Thyroid gland (tissue), 4 donors: ENCODE measurements at regions not wholly inside any gene's neighbourhood (a gene's known extent, or its start where the extent isn't known, plus 50 kb on each side); places are given as distances from the start of the nearest gene placed in this dataset.
"Not testable (repeated sequence)": the region's sequence is repeated elsewhere in the genome, so short reads cannot be mapped to it uniquely, and the experiment has no call there.

Experiments used
- DNase-seq, 2 donors: peaks; one replicate each; pipeline ENCODE4 v3.0.0-alpha.2; 2019
- H3K27ac ChIP-seq, 3 donors: fragments of 200-600 bp; sonication (generic); 1 replicate in 2 of 3; 2 replicates in 1 of 3; pipeline ENCODE4 v1.5.1; 2016 to 2019; ENCODE audit warnings: mild to moderate bottlenecking in 1 of 3, moderate library complexity in 1 of 3
- H3K27me3 ChIP-seq: fragments of 200-600 bp; sonication (generic); one replicate; pipeline ENCODE4 v1.5.1; 2019
- H3K36me3 ChIP-seq, 2 donors: fragments of 200-600 bp; sonication (generic); one replicate each; pipeline ENCODE4 v1.5.1; 2016 to 2019
- H3K4me1 ChIP-seq, 2 donors: fragments of 200-600 bp; sonication (generic); one replicate each; pipeline ENCODE4 v1.5.1; 2017 to 2019
- H3K4me3 ChIP-seq, 3 donors: fragments of 200-600 bp; sonication (generic); replicated peaks in 1 of 3; 1 replicate in 2 of 3; 2 replicates in 1 of 3; pipeline ENCODE4 v1.5.1; 2016; ENCODE audit warnings: mild to moderate bottlenecking in 1 of 3
- H3K9me3 ChIP-seq: fragments of 200-600 bp; sonication (generic); one replicate; pipeline ENCODE4 v1.5.1; 2017
- WGBS, 2 donors: methylation state at CpG; one replicate each; pipeline ENCODE4 v1.1.5; 2017; 5-methylcytosine and 5-hydroxymethylcytosine counted together
- intact Hi-C: fragments of 100-400 bp; cut with DNase I; formaldehyde crosslinking; loops from one replicate; pipeline ENCODE4 v1.15.1; 2023

GRCh38 chr1:120299433-120300057 lies 115.3 kb upstream of the NBPF8 start:
- DNase-seq, H3K4me3 ChIP-seq, H3K27me3 ChIP-seq, H3K27ac ChIP-seq, H3K36me3 ChIP-seq, intact Hi-C loops, H3K9me3 ChIP-seq, H3K4me1 ChIP-seq: not testable (repeated sequence)
- WGBS, 2 donors = no CpG with 5 or more reads among the region's 4 CpGs

DNA sequence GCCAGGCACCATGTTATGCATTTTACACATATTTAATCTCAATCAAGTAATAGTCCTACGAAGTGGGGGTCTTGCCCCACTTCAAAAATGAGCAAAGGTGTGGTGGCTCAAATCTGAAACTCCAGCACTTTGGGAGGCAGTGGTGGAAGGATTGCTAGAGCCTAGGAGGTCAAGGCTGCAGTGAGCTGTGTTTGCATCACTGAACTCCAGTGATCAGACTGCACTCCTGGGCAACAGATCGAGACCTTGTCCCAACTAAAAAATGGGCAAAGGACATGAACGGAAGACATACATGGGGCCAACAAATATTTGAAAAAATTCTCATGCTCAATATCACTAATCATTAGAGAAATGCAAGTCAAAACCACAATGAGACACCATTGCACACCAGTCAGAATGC lies 116.3 kb upstream of the NBPF8 start:
- H3K27me3 ChIP-seq, H3K4me3 ChIP-seq, intact Hi-C loops, H3K4me1 ChIP-seq, H3K36me3 ChIP-seq, DNase-seq, H3K9me3 ChIP-seq, H3K27ac ChIP-seq: not testable (repeated sequence)
- no CpG with 5 or more reads among the region's 3 CpGs for WGBS, 2 donors

GRCh38 chr1:120297345-120297953 lies 117.4 kb upstream of the NBPF8 start:
- DNase-seq, H3K27me3 ChIP-seq, H3K4me3 ChIP-seq, intact Hi-C loops, H3K9me3 ChIP-seq, H3K4me1 ChIP-seq, H3K36me3 ChIP-seq, H3K27ac ChIP-seq: not testable (repeated sequence)
- WGBS, 2 donors = no CpG with 5 or more reads among the region's 3 CpGs

DNA sequence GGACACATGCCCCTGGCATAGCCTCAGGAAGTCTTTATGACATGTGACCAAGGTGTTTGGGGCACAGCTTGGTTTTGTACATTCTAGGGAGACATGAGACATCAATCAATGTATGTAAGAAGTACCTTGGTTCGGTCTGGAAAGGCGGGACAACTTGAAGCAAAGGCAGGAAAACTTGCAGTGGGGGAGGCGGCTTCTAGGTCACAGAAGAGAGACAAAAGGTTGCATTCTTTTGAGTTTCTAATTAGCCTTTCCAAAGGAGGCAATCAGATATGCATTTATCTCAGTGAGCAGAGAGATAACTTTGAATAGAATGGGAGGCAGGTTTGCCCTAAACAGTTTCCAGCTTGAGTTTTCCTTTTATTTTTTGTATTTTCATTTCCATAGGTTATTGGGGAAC lies 113.8 kb upstream of the SEC22B start:
- DNase-seq, H3K9me3 ChIP-seq, H3K27ac ChIP-seq, H3K36me3 ChIP-seq, H3K4me1 ChIP-seq, H3K4me3 ChIP-seq, intact Hi-C loops, H3K27me3 ChIP-seq: not testable (repeated sequence)
- WGBS, 2 donors = no CpG with 5 or more reads among the region's 3 CpGs

GRCh38 chr1:120289601-120290074 lies 113.3 kb upstream of the SEC22B start:
- DNase-seq, intact Hi-C loops, H3K36me3 ChIP-seq, H3K27me3 ChIP-seq, H3K4me1 ChIP-seq, H3K27ac ChIP-seq, H3K9me3 ChIP-seq, H3K4me3 ChIP-seq: not testable (repeated sequence)
- no CpG with 5 or more reads among the region's 3 CpGs for WGBS, 2 donors

- DNase-seq, H3K27me3 ChIP-seq, intact Hi-C loops, H3K36me3 ChIP-seq, H3K4me3 ChIP-seq, H3K27ac ChIP-seq, H3K9me3 ChIP-seq, H3K4me1 ChIP-seq: not testable (repeated sequence)
- no CpG with 5 or more reads among the region's 8 CpGs for WGBS, 2 donors
Observed at GRCh38 chr1:120288814-120289600, 112.7 kb upstream of the SEC22B start.

DNA sequence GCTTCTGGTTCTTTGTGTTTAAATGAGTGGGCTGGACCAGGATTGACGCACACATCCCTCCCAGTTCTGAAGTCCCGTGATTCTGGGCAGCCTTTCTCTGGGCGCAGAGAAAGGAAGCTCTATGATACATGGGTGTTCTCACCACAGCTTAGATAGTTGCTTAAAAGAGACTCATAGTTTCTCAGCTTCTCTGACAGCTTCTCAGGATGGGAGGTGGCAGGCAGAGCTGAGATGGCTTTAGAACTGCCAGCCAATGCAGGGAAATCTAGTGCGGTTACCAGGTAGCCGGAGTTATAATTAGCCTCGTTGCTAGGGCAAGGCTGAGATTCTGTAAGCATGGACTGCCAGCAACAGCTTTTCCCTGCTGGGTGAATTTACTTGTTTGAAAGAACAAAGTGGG lies 111.8 kb upstream of the SEC22B start:
- H3K36me3 ChIP-seq, H3K4me1 ChIP-seq, H3K27ac ChIP-seq, DNase-seq, H3K4me3 ChIP-seq, H3K27me3 ChIP-seq, intact Hi-C loops, H3K9me3 ChIP-seq: not testable (repeated sequence)
- WGBS, 2 donors = no CpG with 5 or more reads among the region's 6 CpGs

DNA sequence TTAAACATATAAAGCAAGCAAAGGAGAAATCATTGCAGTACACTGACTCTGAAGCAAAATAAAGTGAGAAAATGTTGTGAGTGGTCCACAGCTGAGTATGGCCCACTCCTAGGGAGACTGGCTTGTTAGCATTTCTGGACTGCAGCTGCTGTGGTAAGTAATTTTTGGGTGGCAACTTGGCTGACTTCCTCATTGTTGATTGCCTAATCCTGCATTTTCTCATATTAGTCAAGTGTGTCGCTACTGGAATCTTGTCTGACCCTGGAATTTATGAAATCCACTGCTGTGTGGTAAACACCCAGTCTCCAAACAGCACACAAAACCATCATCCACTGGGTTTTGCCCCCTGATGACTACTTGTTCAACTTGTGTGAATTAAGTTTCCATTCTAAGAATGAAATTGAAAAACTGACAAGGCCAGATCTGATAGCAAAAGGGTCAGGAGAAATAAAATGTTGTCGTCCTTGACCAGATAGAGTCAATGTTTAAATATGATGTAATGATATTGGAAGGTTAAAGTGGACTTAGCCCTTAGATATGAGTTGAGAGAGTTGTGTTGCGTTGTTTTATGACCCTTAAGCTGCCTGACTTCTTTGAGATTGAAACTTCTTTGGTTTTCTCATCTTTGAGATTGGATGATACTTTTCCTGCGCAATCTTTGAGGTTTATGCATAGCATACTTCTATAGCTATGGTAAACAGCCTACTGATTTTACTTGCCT lies 106.6 kb upstream of the SEC22B start:
- H3K4me1 ChIP-seq, H3K9me3 ChIP-seq, H3K27me3 ChIP-seq, H3K27ac ChIP-seq, H3K36me3 ChIP-seq, H3K4me3 ChIP-seq, intact Hi-C loops, DNase-seq: not testable (repeated sequence)
- no CpG with 5 or more reads among the region's 4 CpGs for WGBS, 2 donors

GRCh38 chr1:120278259-120278610 lies 101.9 kb upstream of the SEC22B start:
- intact Hi-C loops, H3K9me3 ChIP-seq: not testable (repeated sequence)

GRCh38 chr1:120277428-120278258 lies 101.3 kb upstream of the SEC22B start:
- H3K36me3 ChIP-seq, H3K4me3 ChIP-seq, H3K27me3 ChIP-seq, DNase-seq, H3K4me1 ChIP-seq, intact Hi-C loops, H3K27ac ChIP-seq, H3K9me3 ChIP-seq: not testable (repeated sequence)
- no CpG with 5 or more reads among the region's 26 CpGs for WGBS, 2 donors

More at GRCh38 chr1:120278259-120278610, 101.9 kb upstream of the SEC22B start:
- H3K4me3 ChIP-seq, H3K4me1 ChIP-seq, H3K27me3 ChIP-seq, DNase-seq, H3K36me3 ChIP-seq, H3K27ac ChIP-seq: not testable (repeated sequence)
- no CpG with 5 or more reads among the region's 4 CpGs for WGBS, 2 donors

DNA sequence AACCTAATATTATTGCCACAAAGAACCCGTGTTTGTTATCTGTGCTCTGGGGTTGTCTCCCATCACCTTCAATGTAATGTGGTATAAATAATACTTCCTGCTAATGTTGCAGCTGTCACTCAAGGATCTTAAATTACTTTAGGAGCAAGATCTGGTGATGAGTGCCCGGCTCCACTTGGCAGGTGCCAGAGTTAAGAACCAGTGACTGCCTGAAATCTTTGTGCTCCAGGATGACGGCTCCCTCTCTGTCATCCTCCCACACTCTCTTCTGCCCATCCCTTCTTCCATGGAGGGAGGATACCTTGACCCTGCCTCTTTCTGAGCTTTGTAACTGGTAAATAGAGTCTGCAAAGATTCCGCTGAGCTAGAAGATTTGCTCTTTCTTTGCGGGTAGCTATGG lies 100.4 kb upstream of the SEC22B start:
- H3K4me1 ChIP-seq, H3K36me3 ChIP-seq, H3K27ac ChIP-seq, H3K27me3 ChIP-seq, H3K4me3 ChIP-seq, intact Hi-C loops, DNase-seq, H3K9me3 ChIP-seq: not testable (repeated sequence)
- no CpG with 5 or more reads among the region's 5 CpGs for WGBS, 2 donors

DNA sequence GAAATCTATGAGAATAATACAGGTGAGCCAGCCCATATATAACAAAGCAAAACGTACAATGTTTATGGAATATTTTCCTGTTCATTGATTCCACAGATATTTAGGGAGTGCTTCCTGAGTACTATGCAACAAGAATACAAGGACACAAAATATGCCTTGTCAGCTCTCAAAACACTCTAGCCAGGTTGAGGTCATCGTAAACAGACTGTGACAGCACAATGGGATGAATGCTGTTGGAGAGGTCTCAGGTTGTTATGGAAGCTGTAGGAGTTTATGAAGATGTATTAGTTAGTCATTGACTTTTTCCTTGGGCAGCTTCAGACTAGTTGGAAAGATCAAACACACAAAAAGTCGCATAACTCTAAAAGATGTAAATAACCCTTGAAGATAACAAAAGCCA lies 98.1 kb upstream of the SEC22B start:
- H3K27ac ChIP-seq, H3K9me3 ChIP-seq, H3K36me3 ChIP-seq, intact Hi-C loops, H3K27me3 ChIP-seq, DNase-seq, H3K4me3 ChIP-seq, H3K4me1 ChIP-seq: not testable (repeated sequence)
- WGBS, 2 donors = no CpG with 5 or more reads among the region's 3 CpGs
